NCI-H2196 treated with DMSO at 0.1 percent for 48 hours (cell line): ENCODE measurements at regions not wholly inside any gene's neighbourhood (a gene's known extent, or its start where the extent isn't known, plus 50 kb on each side); places are given as distances from the start of the nearest gene placed in this dataset.
"Not testable (repeated sequence)": the region's sequence is repeated elsewhere in the genome, so short reads cannot be mapped to it uniquely, and the experiment has no call there.

Experiments used
- DNase-seq: peaks from one replicate; lab custom pipeline; 2025; ENCODE audit not compliant: unreplicated experiment; lab: John Stamatoyannopoulos, UW

DNA sequence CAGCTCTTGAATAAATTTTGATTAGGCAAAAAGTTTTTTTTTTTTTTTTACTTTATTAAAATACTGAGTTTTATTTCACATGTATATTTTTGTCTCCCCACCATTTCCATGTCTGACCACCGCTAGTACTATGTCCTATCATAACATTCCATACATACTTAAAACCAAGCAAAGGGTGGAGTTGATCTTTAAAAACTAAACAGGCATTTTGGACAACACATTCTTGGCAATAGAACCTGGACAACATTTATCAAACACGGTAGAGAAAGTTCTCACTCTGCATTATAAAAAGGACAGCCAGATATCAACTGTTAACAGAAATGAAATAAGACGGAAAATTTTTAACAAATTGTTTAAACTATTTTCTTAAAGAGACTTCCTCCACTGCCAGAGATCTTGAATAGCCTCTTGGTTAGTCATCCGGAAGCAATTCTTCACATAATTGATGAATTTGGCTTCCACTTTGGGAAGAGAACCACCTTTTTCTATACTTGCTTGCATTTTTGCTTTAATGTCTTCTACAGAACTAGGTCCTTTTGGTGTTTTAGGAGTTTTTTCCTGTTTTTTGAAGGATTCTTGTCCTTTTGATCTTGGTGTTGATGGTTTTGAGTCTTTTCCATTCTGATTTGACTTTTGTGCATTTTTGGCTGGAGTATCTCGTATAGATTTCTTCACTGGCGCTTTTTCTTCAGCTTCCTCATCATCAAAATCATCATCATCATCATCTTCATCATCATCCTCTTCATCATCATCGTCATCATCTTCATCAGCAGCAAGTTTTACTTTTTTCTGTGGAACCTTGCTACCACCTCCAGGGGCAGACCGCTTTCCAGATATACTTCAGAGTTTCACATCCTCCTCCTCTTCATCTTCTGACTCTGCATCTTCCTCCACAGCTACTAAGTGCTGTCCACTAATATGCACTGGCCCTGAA, 58.7 kb downstream of the POU5F2 start:
- DNase-seq: not testable (repeated sequence)

GRCh38 chr5:93681432-93681831, 60.0 kb downstream of the POU5F2 start:
- no peak for DNase-seq

GRCh38 chr5:93677359-93677891, 64.0 kb downstream of the POU5F2 start:
- peak; percentile 66 for DNase-seq

GRCh38 chr5:93676704-93677103, 64.7 kb downstream of the POU5F2 start:
- no peak for DNase-seq

DNA sequence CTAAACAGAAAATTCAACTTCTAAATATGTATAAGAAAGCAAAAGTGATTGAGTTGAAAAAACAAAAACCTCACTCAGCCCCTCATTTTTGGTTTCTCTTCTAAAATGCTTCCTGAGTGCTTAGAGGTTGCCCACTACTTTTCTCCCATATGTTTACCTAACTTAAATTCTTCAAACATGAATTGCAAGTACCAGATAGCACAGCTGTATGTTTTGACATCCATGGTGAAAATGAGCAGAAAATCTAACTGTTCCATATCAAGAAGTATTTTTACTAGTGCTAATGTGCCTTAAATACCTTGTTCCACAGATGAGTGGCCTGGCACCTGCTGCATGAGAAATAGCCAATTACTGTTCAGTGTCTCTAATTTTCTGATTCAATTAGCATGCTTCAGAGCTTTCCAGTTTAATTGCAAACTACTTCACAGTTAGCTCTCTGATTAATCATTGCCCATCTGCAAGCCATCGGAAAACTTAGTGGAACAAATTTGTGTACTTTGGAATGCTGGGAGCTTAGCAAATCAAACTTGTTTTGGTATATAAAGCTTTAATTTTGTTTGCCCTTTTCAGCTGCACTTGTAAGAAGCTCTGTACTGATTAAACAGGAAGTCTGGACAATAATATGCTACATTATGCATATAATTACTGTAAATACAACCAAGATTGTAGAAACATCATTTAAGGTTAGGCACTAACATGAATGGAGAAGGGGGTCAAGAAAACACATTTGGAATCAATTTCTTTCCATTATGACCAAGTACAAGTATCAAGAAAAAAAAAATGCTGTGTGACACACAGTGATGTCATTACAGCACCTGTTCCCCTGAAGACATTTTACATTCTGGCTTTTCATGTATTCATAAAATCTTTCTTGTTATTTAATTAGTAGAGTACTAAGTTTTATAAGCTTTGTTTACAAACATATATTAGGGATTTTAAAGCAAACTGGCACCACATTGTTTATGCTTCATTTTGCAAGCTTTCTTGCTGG, 65.6 kb downstream of the POU5F2 start:
- DNase-seq: no peak

GRCh38 chr5:93674866-93675459, 66.4 kb downstream of the POU5F2 start:
- DNase-seq: no peak

DNA sequence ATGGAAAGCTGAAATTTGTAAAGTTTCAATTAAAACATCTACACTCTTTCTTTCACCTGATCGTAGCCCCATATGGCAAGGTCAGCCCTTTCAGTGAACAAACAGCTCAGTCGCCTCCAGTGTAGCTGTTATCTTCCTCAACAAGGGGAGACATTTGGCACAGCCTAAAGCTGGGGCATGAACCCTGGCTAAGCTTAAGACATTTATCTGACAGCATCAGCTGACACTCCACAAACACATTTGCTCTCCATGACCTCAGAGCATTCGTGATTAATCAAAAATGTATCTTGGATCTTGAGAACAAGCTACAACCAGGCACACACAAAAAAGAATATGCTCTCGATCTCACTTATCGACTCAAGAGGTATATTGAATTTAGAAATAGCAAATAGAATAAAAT, 67.3 kb downstream of the POU5F2 start:
- DNase-seq: no peak

DNA sequence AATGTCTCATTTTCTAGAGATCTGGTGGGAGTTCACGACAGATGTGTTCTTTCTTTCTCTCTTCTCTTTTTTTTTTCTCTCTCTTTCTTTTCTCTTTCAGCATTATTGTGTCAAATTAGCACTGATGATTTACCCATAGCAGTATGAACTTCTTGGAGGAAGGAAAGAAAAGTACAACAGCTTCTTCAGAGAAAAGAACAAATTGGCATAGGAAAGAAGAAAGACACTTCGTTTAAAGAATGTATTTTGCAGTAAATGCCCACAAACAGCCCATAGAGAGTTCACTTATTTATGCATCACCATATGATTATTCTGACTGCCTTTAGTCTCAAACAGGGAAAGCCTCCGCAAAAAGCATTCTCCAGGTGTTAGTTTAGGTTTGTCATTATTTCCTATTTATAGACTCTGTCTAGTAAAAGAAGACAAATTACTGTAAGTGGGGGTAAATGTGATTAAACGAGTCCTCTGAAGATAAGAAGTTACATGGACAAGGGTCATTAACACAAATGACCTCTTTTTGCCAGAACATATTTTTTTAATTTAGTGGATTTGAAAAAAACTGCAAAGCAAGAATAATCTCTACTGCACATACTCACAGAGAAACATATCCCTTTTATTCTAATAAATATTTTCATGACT, 68.0 kb downstream of the POU5F2 start:
- no peak for DNase-seq

- DNase-seq: no peak
Measured at GRCh38 chr5:93665648-93666047, 75.8 kb downstream of the POU5F2 start.

DNA sequence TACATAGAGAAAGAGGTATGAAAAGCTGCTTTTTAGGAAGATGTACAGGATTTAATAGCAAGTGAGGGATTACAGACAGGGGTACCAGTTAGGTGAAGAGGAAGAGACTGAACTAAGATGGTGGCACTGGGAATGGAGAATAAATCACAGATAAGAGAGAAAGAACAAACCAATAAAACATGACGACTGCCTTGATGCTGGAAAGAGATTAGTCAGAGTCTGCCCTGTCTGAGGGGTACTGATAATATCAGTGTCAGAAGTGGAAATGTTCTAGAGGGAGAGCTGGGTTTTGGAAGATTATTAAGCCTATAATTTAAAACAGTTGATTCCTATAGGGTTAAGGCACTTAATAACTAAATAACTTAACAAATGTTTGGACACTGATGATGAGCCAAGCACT, 77.7 kb downstream of the NR2F1 start:
- no peak for DNase-seq

- DNase-seq: no peak
Measured at GRCh38 chr5:93658044-93658443, 75.0 kb downstream of the NR2F1 start.

DNA sequence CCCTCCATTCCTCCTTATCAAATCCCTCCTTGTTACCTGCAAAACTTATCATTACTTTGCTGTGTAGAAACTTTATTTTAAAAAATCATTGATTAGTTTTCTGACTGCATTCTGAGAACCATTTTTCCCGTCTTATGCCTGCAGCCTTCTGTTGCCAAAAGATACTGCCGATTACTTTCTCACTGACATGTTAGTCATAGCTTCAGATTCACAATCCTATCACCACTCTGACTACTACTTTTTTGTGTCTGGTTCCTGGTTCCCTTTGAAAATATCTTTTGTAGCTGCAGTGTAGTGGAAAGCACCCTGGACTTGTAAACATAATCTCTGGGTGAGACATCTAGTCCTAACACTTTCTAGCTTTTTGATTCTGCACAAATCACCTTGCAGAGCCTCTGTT, 71.7 kb downstream of the NR2F1 start:
- no peak for DNase-seq

GRCh38 chr5:93653716-93654115, 70.7 kb downstream of the NR2F1 start:
- DNase-seq: no peak

GRCh38 chr5:93649234-93649900, 66.3 kb downstream of the NR2F1 start:
- no peak for DNase-seq

DNA sequence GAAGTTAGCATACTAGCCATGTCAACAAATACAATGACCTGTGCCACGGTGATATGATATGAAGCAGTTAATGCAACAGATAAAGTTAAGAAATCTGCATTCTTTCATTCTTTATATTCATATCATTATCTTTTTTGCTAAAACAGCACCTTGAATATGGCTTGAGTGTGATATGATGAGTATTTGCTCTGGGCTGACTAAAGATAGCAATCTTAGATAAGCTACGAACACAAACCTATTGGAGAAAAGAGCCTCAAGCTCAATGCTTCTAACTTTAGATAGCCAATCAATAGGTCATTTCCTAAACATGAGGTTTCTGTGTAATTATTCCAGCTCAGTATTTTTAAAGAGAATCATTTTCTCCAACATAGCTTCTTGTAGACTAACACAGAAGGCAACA, 61.7 kb downstream of the NR2F1 start:
- no peak for DNase-seq
